ENCODE measurements at regions not wholly inside any gene's neighbourhood (a gene's known extent, or its start where the extent isn't known, plus 50 kb on each side); places are given as distances from the start of the nearest gene placed in this dataset.

DNA sequence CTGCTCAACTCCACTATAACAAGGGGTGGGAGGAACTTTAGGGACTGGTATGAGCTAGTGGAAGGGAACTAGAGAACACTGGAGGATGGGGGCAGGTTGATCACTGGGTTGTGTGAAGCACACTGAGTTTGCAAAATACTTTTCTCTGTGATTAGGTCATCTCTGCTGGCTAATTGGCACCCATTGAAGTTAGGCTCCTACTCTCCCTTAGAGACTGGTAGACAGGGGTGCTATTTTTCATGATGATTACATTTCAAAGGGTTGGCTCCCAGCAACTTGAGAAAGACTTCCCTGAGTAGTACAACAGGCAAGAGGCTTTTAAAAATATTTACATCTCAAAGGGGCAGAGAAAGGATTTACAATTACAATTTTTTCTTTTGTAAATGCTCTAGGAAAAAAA is 50.4 kb upstream of the MTAP start:
- TF ChIP-seq POLR2A (IDR thresholded peaks at IDR 0.05), result no peak
- no peak for TF ChIP-seq POLR2AphosphoS5 (IDR thresholded peaks at IDR 0.05)
